Uterus (tissue), 3 donors: ENCODE measurements at regions not wholly inside any gene's neighbourhood (a gene's known extent, or its start where the extent isn't known, plus 50 kb on each side); places are given as distances from the start of the nearest gene placed in this dataset.
"Not testable (repeated sequence)": the region's sequence is repeated elsewhere in the genome, so short reads cannot be mapped to it uniquely, and the experiment has no call there.

ENCODE experiments used
- DNase-seq, 2 donors: peaks; one replicate each; pipeline ENCODE4 v3.0.0-alpha.2; 2019 to 2020
- H3K27ac ChIP-seq, 2 donors: fragments of 200-600 bp; sonication (generic); 1 replicate in 1 of 2; 2 replicates in 1 of 2; pipeline ENCODE4 v1.5.1; 2016 to 2018
- H3K27me3 ChIP-seq, 2 donors: fragments of 200-600 bp; sonication (generic); one replicate each; pipeline ENCODE4 v1.5.1; 2018 to 2019; ENCODE audit warnings: control low read depth in 1 of 2
- H3K36me3 ChIP-seq, 2 donors: fragments of 200-600 bp; sonication (generic); one replicate each; pipeline ENCODE4 v1.5.1; 2019; ENCODE audit warnings: control low read depth in 1 of 2
- H3K4me1 ChIP-seq, 2 donors: fragments of 200-600 bp; sonication (generic); one replicate each; pipeline ENCODE4 v1.5.1; 2018 to 2019; ENCODE audit warnings: control low read depth in 1 of 2
- H3K4me3 ChIP-seq, 2 donors: fragments of 200-600 bp; sonication (generic); 1 replicate in 1 of 2; 2 replicates in 1 of 2; pipeline ENCODE4 v1.5.1; 2018 to 2019; ENCODE audit warnings: mild to moderate bottlenecking in 1 of 2
- H3K9me3 ChIP-seq, 2 donors: fragments of 200-600 bp; sonication (generic); one replicate each; pipeline ENCODE4 v1.5.1; 2019; ENCODE audit warnings: control low read depth in 1 of 2
- POLR2A ChIP-seq, 2 donors: fragments of 450-650 bp; IDR thresholded peaks; one replicate each; pipeline ENCODE4 v1.6.1; 2016; ENCODE audit warnings: antibody characterized with exemption in 2 of 2, mild to moderate bottlenecking in 1 of 2, moderate library complexity in 1 of 2
- intact Hi-C: fragments of 100-400 bp; cut with DNase I; formaldehyde crosslinking; loops from one replicate; pipeline ENCODE4 v1.15.1; 2023; ENCODE audit warnings: low total_unique reads
- TF ChIP-seq, protein P1 (sequence below), 4 experiments: fragments of 200-600 bp in 2 of 4; fragments of 450-650 bp in 2 of 4; sonication (generic) in 2 of 4; IDR thresholded peaks; one replicate each; pipeline ENCODE4 v1.5.1; 2016 to 2019; ENCODE audit warnings: antibody characterized with exemption in 4 of 4, mild to moderate bottlenecking in 2 of 4, moderate library complexity in 1 of 4
- donor health status: DM: yes; HTN: yes; CAD: no.

DNA sequence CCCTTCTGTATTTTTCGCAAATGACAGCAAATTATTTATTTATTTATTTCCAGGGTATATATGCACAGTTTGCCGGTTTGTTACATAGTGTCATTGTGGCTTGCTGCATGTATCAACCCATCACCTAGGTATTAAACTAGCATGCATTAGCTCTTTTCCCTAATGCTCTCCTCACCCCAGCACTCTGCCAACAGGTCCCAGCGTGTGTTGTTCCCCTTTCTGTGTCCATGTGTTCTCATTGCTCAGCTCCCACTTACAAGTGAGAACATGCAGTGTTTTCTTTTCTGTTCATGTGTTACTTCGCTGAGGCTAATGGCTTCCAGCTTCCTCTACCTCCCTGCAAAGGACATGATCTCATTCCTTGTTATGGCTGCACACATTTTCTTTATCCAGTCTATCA lies 592.3 kb downstream of the TRIB2 start:
- no peak for DNase-seq
- intact Hi-C loops: no loop called here
- Histone ChIP-seq H3K36me3 (no peaks in the 10 kb centered on the region), H3K4me1 (no peaks in the 10 kb centered on the region), H3K27ac (no peak overlapping the region), H3K9me3 (no peaks in the 10 kb centered on the region), H3K27me3 (no peaks in the 10 kb centered on the region), H3K4me3 (no peak overlapping the region)
- TF ChIP-seq POLR2A (IDR thresholded peaks at IDR 0.05): no peak
- TF ChIP-seq, protein P1, sequence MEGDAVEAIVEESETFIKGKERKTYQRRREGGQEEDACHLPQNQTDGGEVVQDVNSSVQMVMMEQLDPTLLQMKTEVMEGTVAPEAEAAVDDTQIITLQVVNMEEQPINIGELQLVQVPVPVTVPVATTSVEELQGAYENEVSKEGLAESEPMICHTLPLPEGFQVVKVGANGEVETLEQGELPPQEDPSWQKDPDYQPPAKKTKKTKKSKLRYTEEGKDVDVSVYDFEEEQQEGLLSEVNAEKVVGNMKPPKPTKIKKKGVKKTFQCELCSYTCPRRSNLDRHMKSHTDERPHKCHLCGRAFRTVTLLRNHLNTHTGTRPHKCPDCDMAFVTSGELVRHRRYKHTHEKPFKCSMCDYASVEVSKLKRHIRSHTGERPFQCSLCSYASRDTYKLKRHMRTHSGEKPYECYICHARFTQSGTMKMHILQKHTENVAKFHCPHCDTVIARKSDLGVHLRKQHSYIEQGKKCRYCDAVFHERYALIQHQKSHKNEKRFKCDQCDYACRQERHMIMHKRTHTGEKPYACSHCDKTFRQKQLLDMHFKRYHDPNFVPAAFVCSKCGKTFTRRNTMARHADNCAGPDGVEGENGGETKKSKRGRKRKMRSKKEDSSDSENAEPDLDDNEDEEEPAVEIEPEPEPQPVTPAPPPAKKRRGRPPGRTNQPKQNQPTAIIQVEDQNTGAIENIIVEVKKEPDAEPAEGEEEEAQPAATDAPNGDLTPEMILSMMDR (IDR thresholded peaks at IDR 0.05): no peak

- Histone ChIP-seq H3K4me3 (no peak overlapping the region), H3K9me3 (no peaks in the 10 kb centered on the region), H3K36me3 (no peaks in the 10 kb centered on the region), H3K27ac (no peak overlapping the region), H3K4me1 (no peaks in the 10 kb centered on the region), H3K27me3 (no peaks in the 10 kb centered on the region)
- intact Hi-C loops: no loop called here
- no peak for TF ChIP-seq POLR2A (IDR thresholded peaks at IDR 0.05)
- TF ChIP-seq, protein P1 (IDR thresholded peaks at IDR 0.05): no peak
- no peak for DNase-seq
Measured at GRCh38 chr2:13332060-13332459, 615.3 kb downstream of the TRIB2 start.

DNA sequence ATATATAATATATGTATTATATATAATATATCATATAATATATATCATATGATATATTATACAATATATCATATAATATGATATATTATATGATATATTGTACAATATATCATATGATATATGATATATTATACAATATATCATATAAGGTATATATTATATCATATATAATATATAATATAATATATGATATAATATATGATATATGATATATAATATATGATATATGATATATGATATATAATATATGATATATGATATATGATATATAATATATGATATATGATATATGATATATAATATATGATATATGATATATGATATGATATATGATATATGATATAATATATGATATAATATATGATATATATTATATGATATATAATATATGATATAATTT lies 617.3 kb downstream of the TRIB2 start:
- H3K36me3 ChIP-seq, H3K4me3 ChIP-seq, H3K27ac ChIP-seq, intact Hi-C loops, DNase-seq, H3K4me1 ChIP-seq, H3K27me3 ChIP-seq, H3K9me3 ChIP-seq: not testable (repeated sequence)

- intact Hi-C loops: no loop called here
- H3K27me3 ChIP-seq: no peaks in the 10 kb centered on the region
- H3K4me3 ChIP-seq: no peak overlapping the region
- H3K9me3 ChIP-seq: no peaks in the 10 kb centered on the region
- H3K4me1 ChIP-seq: no peaks in the 10 kb centered on the region
- no peaks in the 10 kb centered on the region for H3K36me3 ChIP-seq
- no peak overlapping the region for H3K27ac ChIP-seq
- no peak for TF ChIP-seq POLR2A (IDR thresholded peaks at IDR 0.05)
- TF ChIP-seq, protein P1 (IDR thresholded peaks at IDR 0.05): no peak
- no peak for DNase-seq
Measured at GRCh38 chr2:13334545-13334944, 617.8 kb downstream of the TRIB2 start.

DNA sequence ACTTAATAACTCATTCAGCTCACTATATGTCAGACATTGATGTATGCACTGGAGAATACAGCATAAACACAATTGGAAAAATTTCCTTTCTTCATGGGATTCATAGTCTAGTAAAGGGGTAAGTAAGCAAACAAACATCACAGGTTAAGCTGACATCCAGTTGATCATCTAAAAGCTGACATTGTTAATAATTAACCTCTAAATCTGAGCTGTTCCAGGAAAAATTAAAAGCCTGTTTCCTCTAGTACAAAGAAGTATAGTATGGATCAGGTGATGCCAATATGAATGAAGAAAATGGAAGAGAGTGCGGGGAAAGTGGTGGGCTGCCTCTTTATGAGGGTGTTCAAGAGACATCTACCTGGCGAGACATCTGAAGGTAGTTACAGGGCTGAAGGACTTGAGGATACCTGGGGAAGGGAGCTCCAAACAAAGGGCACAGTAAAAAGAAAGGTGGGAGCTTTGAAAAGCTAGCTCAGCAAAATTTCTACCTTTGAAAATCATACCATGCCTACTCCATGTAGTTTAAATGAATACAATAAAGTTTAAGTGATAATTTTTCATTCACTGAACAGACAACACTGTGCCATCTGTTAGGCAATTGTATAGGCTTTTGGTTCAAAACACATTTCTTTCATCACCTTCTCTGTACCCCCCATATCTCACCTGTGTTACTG lies 619.3 kb downstream of the TRIB2 start:
- intact Hi-C loops: no loop called here
- Histone ChIP-seq H3K4me1 (no peaks in the 10 kb centered on the region), H3K9me3 (no peaks in the 10 kb centered on the region), H3K27me3 (no peaks in the 10 kb centered on the region), H3K27ac (no peak overlapping the region), H3K4me3 (no peak overlapping the region), H3K36me3 (no peaks in the 10 kb centered on the region)
- TF ChIP-seq, protein P1 (IDR thresholded peaks at IDR 0.05): no peak
- TF ChIP-seq POLR2A (IDR thresholded peaks at IDR 0.05): no peak
- no peak for DNase-seq

DNA sequence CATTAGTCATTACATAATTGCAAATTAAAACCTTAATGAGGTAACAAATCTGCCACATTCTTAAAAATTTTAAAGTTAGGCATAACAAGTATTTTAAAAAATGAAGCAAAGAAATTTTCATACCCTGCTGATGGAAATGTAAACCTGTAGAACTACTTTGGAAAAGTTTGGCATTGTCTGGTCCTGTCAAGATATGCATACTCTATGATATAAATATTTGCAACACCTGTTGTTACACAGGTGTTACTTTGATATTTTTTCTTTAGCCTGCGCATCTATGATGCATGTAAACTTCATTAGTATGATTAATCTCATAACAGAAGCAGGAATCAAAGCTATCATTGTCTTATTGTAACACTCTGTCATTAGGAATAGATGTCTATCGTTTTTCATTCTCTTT lies 634.3 kb downstream of the TRIB2 start:
- H3K27me3 ChIP-seq: no peaks in the 10 kb centered on the region

More for the DNA sequence above, 634.3 kb downstream of the TRIB2 start:
- H3K4me3 ChIP-seq: no peak overlapping the region
- TF ChIP-seq, protein P1 (IDR thresholded peaks at IDR 0.05): no peak
- no peak for TF ChIP-seq POLR2A (IDR thresholded peaks at IDR 0.05)
- intact Hi-C loops: no loop called here
- no peaks in the 10 kb centered on the region for H3K36me3 ChIP-seq
- no peak overlapping the region for H3K27ac ChIP-seq
- DNase-seq: no peak
- no peaks in the 10 kb centered on the region for H3K4me1 ChIP-seq
- no peaks in the 10 kb centered on the region for H3K9me3 ChIP-seq
